ENCODE measurements at regions not wholly inside any gene's neighbourhood (a gene's known extent, or its start where the extent isn't known, plus 50 kb on each side); places are given as distances from the start of the nearest gene placed in this dataset.

GRCh38 chr5:52339285-52339684, 448.4 kb upstream of the ITGA1 start:
- no peak for DNase-seq
- intact Hi-C loops (cut with micrococcal nuclease) = no loop called here
- no peaks in the 10 kb centered on the region for H3K27me3 Mint-ChIP-seq (ENCODE audit: low read depth)
- H3K27ac Mint-ChIP-seq = no peak overlapping the region
- no peaks in the 10 kb centered on the region for H3K4me1 Mint-ChIP-seq (ENCODE audit: low read depth)
- CTCF ChIA-PET = no interaction called here
- no peaks in the 10 kb centered on the region for H3K36me3 Mint-ChIP-seq (ENCODE audit: low read depth)
- no peak overlapping the region for H3K4me3 Mint-ChIP-seq
- peaks cover 5% of the 10 kb centered on the region for H3K9me3 Mint-ChIP-seq

- CTCF ChIA-PET = no interaction called here
- Mint-ChIP-seq H3K36me3 (ENCODE audit: low read depth) (no peaks in the 10 kb centered on the region), H3K27ac (no peak overlapping the region), H3K9me3 (no peaks in the 10 kb centered on the region), H3K4me3 (no peak overlapping the region), H3K4me1 (ENCODE audit: low read depth) (no peaks in the 10 kb centered on the region), H3K27me3 (ENCODE audit: low read depth) (no peaks in the 10 kb centered on the region)
- DNase-seq = no peak
- intact Hi-C loops (cut with micrococcal nuclease) = no loop called here
These were observed 445.4 kb upstream of the ITGA1 start for GRCh38 chr5:52342361-52342760.

GRCh38 chr5:52356311-52356918, 431.3 kb upstream of the ITGA1 start:
- DNase-seq = no peak
- intact Hi-C loops (cut with micrococcal nuclease) = loop anchor here (2.0 to 5.0 kb wide), 3 partner anchors 300 to 1394 kb away; partner anchors contain the start of gene ISL1
- Mint-ChIP-seq H3K27ac (no peak overlapping the region), H3K36me3 (ENCODE audit: low read depth) (no peaks in the 10 kb centered on the region), H3K4me1 (ENCODE audit: low read depth) (no peaks in the 10 kb centered on the region), H3K9me3 (no peaks in the 10 kb centered on the region), H3K4me3 (no peak overlapping the region), H3K27me3 (ENCODE audit: low read depth) (no peaks in the 10 kb centered on the region)
- CTCF ChIA-PET = interaction anchor here (0.7 to 0.9 kb wide), 2 partner anchors 24 to 1389 kb away, joined by 3 read pairs; no protein-coding TSS in a partner anchor

GRCh38 chr5:52359261-52359660, 428.5 kb upstream of the ITGA1 start:
- no peaks in the 10 kb centered on the region for H3K27me3 Mint-ChIP-seq (ENCODE audit: low read depth)
- no peak for DNase-seq
- H3K36me3 Mint-ChIP-seq (ENCODE audit: low read depth) = no peaks in the 10 kb centered on the region
- H3K4me3 Mint-ChIP-seq = no peak overlapping the region
- no peaks in the 10 kb centered on the region for H3K4me1 Mint-ChIP-seq (ENCODE audit: low read depth)
- CTCF ChIA-PET = no interaction called here
- intact Hi-C loops (cut with micrococcal nuclease) = loop anchor here (5.0 kb wide), 1 partner anchor 977 kb away; the partner anchor contains the start of gene ISL1
- H3K27ac Mint-ChIP-seq = no peak overlapping the region
- H3K9me3 Mint-ChIP-seq = no peaks in the 10 kb centered on the region

GRCh38 chr5:52360985-52361384, 426.7 kb upstream of the ITGA1 start:
- Mint-ChIP-seq H3K9me3 (no peaks in the 10 kb centered on the region), H3K4me3 (no peak overlapping the region), H3K27ac (no peak overlapping the region), H3K27me3 (ENCODE audit: low read depth) (no peaks in the 10 kb centered on the region), H3K36me3 (ENCODE audit: low read depth) (no peaks in the 10 kb centered on the region), H3K4me1 (ENCODE audit: low read depth) (no peaks in the 10 kb centered on the region)
- CTCF ChIA-PET = interaction anchor here (0.5 kb wide), 1 partner anchor 48 kb away, joined by 3 read pairs; no protein-coding TSS in a partner anchor
- intact Hi-C loops (cut with micrococcal nuclease) = no loop called here
- no peak for DNase-seq

- no peaks in the 10 kb centered on the region for H3K27me3 Mint-ChIP-seq (ENCODE audit: low read depth)
- CTCF ChIA-PET = no interaction called here
- intact Hi-C loops (cut with micrococcal nuclease) = no loop called here
- no peaks in the 10 kb centered on the region for H3K4me1 Mint-ChIP-seq (ENCODE audit: low read depth)
- no peak overlapping the region for H3K4me3 Mint-ChIP-seq
- no peaks in the 10 kb centered on the region for H3K9me3 Mint-ChIP-seq
- no peak overlapping the region for H3K27ac Mint-ChIP-seq
- no peak for DNase-seq
- no peaks in the 10 kb centered on the region for H3K36me3 Mint-ChIP-seq (ENCODE audit: low read depth)
These were observed 413.4 kb upstream of the ITGA1 start for GRCh38 chr5:52374286-52374685.

- CTCF ChIA-PET = no interaction called here
- Mint-ChIP-seq H3K27me3 (ENCODE audit: low read depth) (no peaks in the 10 kb centered on the region), H3K27ac (no peak overlapping the region), H3K4me1 (ENCODE audit: low read depth) (no peaks in the 10 kb centered on the region), H3K9me3 (no peaks in the 10 kb centered on the region), H3K36me3 (ENCODE audit: low read depth) (no peaks in the 10 kb centered on the region), H3K4me3 (no peak overlapping the region)
- no peak for DNase-seq
- intact Hi-C loops (cut with micrococcal nuclease) = no loop called here
These were observed 411.7 kb upstream of the ITGA1 start for GRCh38 chr5:52375969-52376368.

- no peaks in the 10 kb centered on the region for H3K9me3 Mint-ChIP-seq
These were observed 411.1 kb upstream of the ITGA1 start for GRCh38 chr5:52376592-52376991.

GRCh38 chr5:52378237-52378636, 409.5 kb upstream of the ITGA1 start:
- intact Hi-C loops (cut with micrococcal nuclease) = no loop called here
- Mint-ChIP-seq H3K4me1 (ENCODE audit: low read depth) (no peaks in the 10 kb centered on the region), H3K36me3 (ENCODE audit: low read depth) (no peaks in the 10 kb centered on the region), H3K9me3 (no peaks in the 10 kb centered on the region), H3K27me3 (ENCODE audit: low read depth) (no peaks in the 10 kb centered on the region), H3K4me3 (no peak overlapping the region), H3K27ac (no peak overlapping the region)
- CTCF ChIA-PET = interaction anchor here (0.6 kb wide), 1 partner anchor 55 kb away, joined by 3 read pairs; no protein-coding TSS in a partner anchor
- no peak for DNase-seq

More at GRCh38 chr5:52376592-52376991, 411.1 kb upstream of the ITGA1 start:
- CTCF ChIA-PET = interaction anchor here (0.7 kb wide), 1 partner anchor 282 kb away, joined by 3 read pairs; no protein-coding TSS in a partner anchor
- Mint-ChIP-seq H3K4me3 (no peak overlapping the region), H3K36me3 (ENCODE audit: low read depth) (no peaks in the 10 kb centered on the region), H3K4me1 (ENCODE audit: low read depth) (no peaks in the 10 kb centered on the region), H3K27me3 (ENCODE audit: low read depth) (no peaks in the 10 kb centered on the region), H3K27ac (no peak overlapping the region)
- intact Hi-C loops (cut with micrococcal nuclease) = no loop called here
- no peak for DNase-seq

- H3K9me3 Mint-ChIP-seq = no peaks in the 10 kb centered on the region
- no peak for DNase-seq
- no peaks in the 10 kb centered on the region for H3K4me1 Mint-ChIP-seq (ENCODE audit: low read depth)
- H3K36me3 Mint-ChIP-seq (ENCODE audit: low read depth) = no peaks in the 10 kb centered on the region
- intact Hi-C loops (cut with micrococcal nuclease) = no loop called here
- H3K4me3 Mint-ChIP-seq = no peak overlapping the region
- H3K27ac Mint-ChIP-seq = no peak overlapping the region
- H3K27me3 Mint-ChIP-seq (ENCODE audit: low read depth) = peaks cover 3% of the 10 kb centered on the region
- CTCF ChIA-PET = no interaction called here
These were observed 399.4 kb upstream of the ITGA1 start for GRCh38 chr5:52388349-52388748.

- Mint-ChIP-seq H3K9me3 (no peaks in the 10 kb centered on the region), H3K4me3 (no peak overlapping the region), H3K27ac (no peak overlapping the region), H3K36me3 (ENCODE audit: low read depth) (no peaks in the 10 kb centered on the region), H3K4me1 (ENCODE audit: low read depth) (no peaks in the 10 kb centered on the region), H3K27me3 (ENCODE audit: low read depth) (no peaks in the 10 kb centered on the region)
- CTCF ChIA-PET = no interaction called here
- intact Hi-C loops (cut with micrococcal nuclease) = no loop called here
- DNase-seq = no peak
These were observed 395.4 kb upstream of the ITGA1 start for GRCh38 chr5:52392321-52392720.

- intact Hi-C loops (cut with micrococcal nuclease) = no loop called here
- no peaks in the 10 kb centered on the region for H3K9me3 Mint-ChIP-seq
- H3K4me1 Mint-ChIP-seq (ENCODE audit: low read depth) = no peaks in the 10 kb centered on the region
- H3K27me3 Mint-ChIP-seq (ENCODE audit: low read depth) = peaks cover 2% of the 10 kb centered on the region
- DNase-seq = no peak
- no peaks in the 10 kb centered on the region for H3K36me3 Mint-ChIP-seq (ENCODE audit: low read depth)
- no peak overlapping the region for H3K27ac Mint-ChIP-seq
- no peak overlapping the region for H3K4me3 Mint-ChIP-seq
- CTCF ChIA-PET = no interaction called here
These were observed 377.9 kb upstream of the ITGA1 start for GRCh38 chr5:52409835-52410234.

GRCh38 chr5:52419357-52419756, 368.4 kb upstream of the ITGA1 start:
- Mint-ChIP-seq H3K9me3 (no peaks in the 10 kb centered on the region), H3K27me3 (ENCODE audit: low read depth) (peaks cover 2% of the 10 kb centered on the region), H3K27ac (no peak overlapping the region), H3K4me3 (no peak overlapping the region), H3K4me1 (ENCODE audit: low read depth) (no peaks in the 10 kb centered on the region), H3K36me3 (ENCODE audit: low read depth) (no peaks in the 10 kb centered on the region)
- CTCF ChIA-PET = no interaction called here
- intact Hi-C loops (cut with micrococcal nuclease) = no loop called here
- DNase-seq = no peak
